GM19240 (cell line): ENCODE measurements at regions not wholly inside any gene's neighbourhood (a gene's known extent, or its start where the extent isn't known, plus 50 kb on each side); places are given as distances from the start of the nearest gene placed in this dataset.

Experiments
- DNase-seq: peaks from one replicate; pipeline ENCODE4 v3.0.0; 2011; ENCODE audit warnings: low spot score; ENCODE audit not compliant: insufficient read length

GRCh38 chr10:9684186-9684585, 1333.5 kb upstream of the CELF2 start:
- DNase-seq, result no peak

GRCh38 chr10:9685596-9685995, 1332.1 kb upstream of the CELF2 start:
- no peak for DNase-seq

GRCh38 chr10:9688711-9689110, 1329.0 kb upstream of the CELF2 start:
- no peak for DNase-seq

GRCh38 chr10:9707216-9707615, 1310.5 kb upstream of the CELF2 start:
- no peak for DNase-seq

- DNase-seq, result no peak
Measured at GRCh38 chr10:9709849-9710248, 1307.8 kb upstream of the CELF2 start.

- no peak for DNase-seq
Measured at GRCh38 chr10:9712393-9712792, 1305.3 kb upstream of the CELF2 start.

GRCh38 chr10:9719246-9719645, 1298.4 kb upstream of the CELF2 start:
- no peak for DNase-seq

GRCh38 chr10:9733766-9734165, 1283.9 kb upstream of the CELF2 start:
- no peak for DNase-seq

GRCh38 chr10:9734218-9734617, 1283.5 kb upstream of the CELF2 start:
- no peak for DNase-seq

GRCh38 chr10:9735731-9736130, 1281.9 kb upstream of the CELF2 start:
- DNase-seq, result no peak

- DNase-seq, result no peak
Measured at GRCh38 chr10:9743639-9744038, 1274.0 kb upstream of the CELF2 start.

GRCh38 chr10:9745158-9745557, 1272.5 kb upstream of the CELF2 start:
- DNase-seq, result no peak

GRCh38 chr10:9757176-9757575, 1260.5 kb upstream of the CELF2 start:
- DNase-seq, result no peak

- DNase-seq, result no peak
Measured at GRCh38 chr10:9759596-9759995, 1258.1 kb upstream of the CELF2 start.

- DNase-seq, result no peak
Measured at GRCh38 chr10:9762966-9763656, 1254.6 kb upstream of the CELF2 start.

- no peak for DNase-seq
Measured at GRCh38 chr10:9766762-9767161, 1250.9 kb upstream of the CELF2 start.

- DNase-seq, result no peak
Measured at GRCh38 chr10:9781666-9782065, 1236.0 kb upstream of the CELF2 start.

- no peak for DNase-seq
Measured at GRCh38 chr10:9786101-9786500, 1231.6 kb upstream of the CELF2 start.

- no peak for DNase-seq
Measured at GRCh38 chr10:9786576-9786975, 1231.1 kb upstream of the CELF2 start.

- DNase-seq, result no peak
Measured at GRCh38 chr10:9789996-9790395, 1227.7 kb upstream of the CELF2 start.

- DNase-seq, result no peak
Measured at GRCh38 chr10:9792181-9792580, 1225.5 kb upstream of the CELF2 start.

GRCh38 chr10:9796564-9796963, 1221.1 kb upstream of the CELF2 start:
- DNase-seq, result no peak

GRCh38 chr10:9800011-9800410, 1217.7 kb upstream of the CELF2 start:
- DNase-seq, result no peak

GRCh38 chr10:9800571-9800970, 1217.1 kb upstream of the CELF2 start:
- no peak for DNase-seq
